ENCODE measurements at regions not wholly inside any gene's neighbourhood (a gene's known extent, or its start where the extent isn't known, plus 50 kb on each side); places are given as distances from the start of the nearest gene placed in this dataset.

- Histone ChIP-seq H3K4me3 (replicated peaks; ENCODE audit: low read depth, low read length) (no peak overlapping the region), H3K36me3 (ENCODE audit: control insufficient read depth, insufficient read depth, low read length) (no peaks in the 10 kb centered on the region), H3K27me3 (replicated peaks; ENCODE audit: control insufficient read depth, insufficient read depth, low read length) (no peaks in the 10 kb centered on the region)
- no peak for DNase-seq (ENCODE audit: extremely low read depth, insufficient read length)
- no peak for TF ChIP-seq CTCF (IDR thresholded peaks at IDR 0.05; ENCODE audit: insufficient read depth, low read length, poor library complexity, severe bottlenecking)
Observed at GRCh38 chr1:244313346-244313745, 138.4 kb downstream of the ADSS2 start.

- no peak for TF ChIP-seq CTCF (IDR thresholded peaks at IDR 0.05; ENCODE audit: insufficient read depth, low read length, poor library complexity, severe bottlenecking)
- H3K27me3 ChIP-seq (replicated peaks; ENCODE audit: control insufficient read depth, insufficient read depth, low read length): no peaks in the 10 kb centered on the region
- no peak for DNase-seq (ENCODE audit: extremely low read depth, insufficient read length)
- H3K36me3 ChIP-seq (ENCODE audit: control insufficient read depth, insufficient read depth, low read length): no peaks in the 10 kb centered on the region
- H3K4me3 ChIP-seq (replicated peaks; ENCODE audit: low read depth, low read length): no peak overlapping the region
Observed at GRCh38 chr1:244314921-244315559, 136.7 kb downstream of the ADSS2 start.

- Histone ChIP-seq H3K4me3 (replicated peaks; ENCODE audit: low read depth, low read length) (no peak overlapping the region), H3K36me3 (ENCODE audit: control insufficient read depth, insufficient read depth, low read length) (no peaks in the 10 kb centered on the region), H3K27me3 (replicated peaks; ENCODE audit: control insufficient read depth, insufficient read depth, low read length) (no peaks in the 10 kb centered on the region)
- TF ChIP-seq CTCF (IDR thresholded peaks at IDR 0.05; ENCODE audit: insufficient read depth, low read length, poor library complexity, severe bottlenecking): no peak
- no peak for DNase-seq (ENCODE audit: extremely low read depth, insufficient read length)
Observed at GRCh38 chr1:244315996-244316395, 135.7 kb downstream of the ADSS2 start.

GRCh38 chr1:244316407-244316806 is 135.3 kb downstream of the ADSS2 start:
- no peaks in the 10 kb centered on the region for H3K36me3 ChIP-seq (ENCODE audit: control insufficient read depth, insufficient read depth, low read length)
- no peak for DNase-seq (ENCODE audit: extremely low read depth, insufficient read length)

GRCh38 chr1:244316986-244317655 is 134.6 kb downstream of the ADSS2 start:
- H3K36me3 ChIP-seq (ENCODE audit: control insufficient read depth, insufficient read depth, low read length): no peaks in the 10 kb centered on the region
- H3K27me3 ChIP-seq (replicated peaks; ENCODE audit: control insufficient read depth, insufficient read depth, low read length): no peaks in the 10 kb centered on the region
- no peak for TF ChIP-seq CTCF (IDR thresholded peaks at IDR 0.05; ENCODE audit: insufficient read depth, low read length, poor library complexity, severe bottlenecking)
- DNase-seq (ENCODE audit: extremely low read depth, insufficient read length): no peak
- H3K4me3 ChIP-seq (replicated peaks; ENCODE audit: low read depth, low read length): no peak overlapping the region

More at GRCh38 chr1:244316407-244316806, 135.3 kb downstream of the ADSS2 start:
- no peak overlapping the region for H3K4me3 ChIP-seq (replicated peaks; ENCODE audit: low read depth, low read length)
- H3K27me3 ChIP-seq (replicated peaks; ENCODE audit: control insufficient read depth, insufficient read depth, low read length): no peaks in the 10 kb centered on the region
- TF ChIP-seq CTCF (IDR thresholded peaks at IDR 0.05; ENCODE audit: insufficient read depth, low read length, poor library complexity, severe bottlenecking): no peak
